ENCODE measurements at regions not wholly inside any gene's neighbourhood (a gene's known extent, or its start where the extent isn't known, plus 50 kb on each side); places are given as distances from the start of the nearest gene placed in this dataset.

DNA sequence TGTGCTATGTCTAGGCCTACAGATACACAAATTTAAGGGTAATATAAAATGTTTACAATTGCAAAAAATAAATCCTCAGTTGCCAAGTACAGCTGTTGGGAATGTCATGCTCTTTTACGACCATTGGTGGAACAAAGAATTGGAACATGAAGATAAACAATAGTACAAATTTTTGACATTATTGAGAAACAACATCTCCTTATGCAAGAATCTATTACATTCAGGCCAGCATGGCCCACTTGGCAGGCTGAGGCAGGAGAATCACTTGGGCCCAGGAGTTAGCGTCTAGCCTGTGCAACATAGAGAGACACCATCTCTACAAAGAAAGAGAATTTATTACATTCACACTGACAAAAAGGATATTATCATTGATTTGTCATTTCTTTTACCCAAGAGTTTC, 135.9 kb upstream of the NTF3 start:
- Mint-ChIP-seq H3K4me3 (no peak overlapping the region), H3K27ac (no peak overlapping the region), H3K4me1 (no peaks in the 10 kb centered on the region), H3K36me3 (ENCODE audit: low read depth) (no peaks in the 10 kb centered on the region), H3K9me3 (peaks cover 2% of the 10 kb centered on the region), H3K27me3 (peaks cover 7% of the 10 kb centered on the region)
- no peak for ATAC-seq (replicated peaks)

DNA sequence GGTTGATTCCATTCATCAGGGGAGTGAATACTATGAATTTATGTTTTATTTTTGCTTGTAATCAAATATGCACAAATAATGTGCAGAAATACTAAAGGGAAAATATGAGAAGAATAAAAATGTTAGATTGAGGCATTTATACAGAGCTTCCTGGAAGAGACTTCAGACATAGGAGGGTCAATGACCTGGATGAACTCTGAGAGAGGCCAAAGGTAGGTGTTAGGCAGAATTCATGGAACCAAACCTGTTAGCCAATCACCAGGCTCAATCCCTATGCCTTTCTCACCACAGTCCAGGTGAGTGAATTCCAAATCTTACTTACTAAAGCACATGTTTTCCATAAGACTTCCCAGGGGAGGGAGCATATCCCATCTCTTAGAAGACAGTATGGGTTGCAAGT, 130.4 kb upstream of the NTF3 start:
- no peaks in the 10 kb centered on the region for H3K4me1 Mint-ChIP-seq
- H3K4me3 Mint-ChIP-seq: no peak overlapping the region
- no peak overlapping the region for H3K27ac Mint-ChIP-seq
- H3K9me3 Mint-ChIP-seq: no peaks in the 10 kb centered on the region
- no peak for ATAC-seq (replicated peaks)
- no peaks in the 10 kb centered on the region for H3K36me3 Mint-ChIP-seq (ENCODE audit: low read depth)
- H3K27me3 Mint-ChIP-seq: peaks cover 6% of the 10 kb centered on the region

DNA sequence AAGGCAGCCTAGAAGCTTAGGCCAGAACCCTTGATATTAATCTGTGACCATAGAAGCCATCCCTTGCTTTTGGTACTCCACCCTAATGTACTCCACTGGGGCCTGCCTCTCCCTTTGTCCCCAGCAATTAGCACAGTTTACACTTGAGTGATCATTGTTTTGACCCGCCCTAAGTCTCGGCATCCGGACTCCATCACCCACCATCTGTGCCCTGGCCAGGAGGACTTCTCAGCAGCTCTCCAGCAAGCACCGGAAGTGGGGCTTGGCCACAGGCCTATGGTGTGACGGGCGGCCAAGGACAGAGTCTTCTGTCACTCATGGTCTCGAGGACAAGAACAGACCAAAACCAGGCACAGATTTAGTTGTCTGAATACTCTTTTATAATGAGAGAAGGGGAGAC, 126.5 kb upstream of the NTF3 start:
- no peaks in the 10 kb centered on the region for H3K4me1 Mint-ChIP-seq
- no peaks in the 10 kb centered on the region for H3K9me3 Mint-ChIP-seq
- H3K27me3 Mint-ChIP-seq: peaks cover 4% of the 10 kb centered on the region
- H3K36me3 Mint-ChIP-seq (ENCODE audit: low read depth): no peaks in the 10 kb centered on the region
- no peak overlapping the region for H3K4me3 Mint-ChIP-seq
- ATAC-seq (replicated peaks): no peak
- H3K27ac Mint-ChIP-seq: no peak overlapping the region

DNA sequence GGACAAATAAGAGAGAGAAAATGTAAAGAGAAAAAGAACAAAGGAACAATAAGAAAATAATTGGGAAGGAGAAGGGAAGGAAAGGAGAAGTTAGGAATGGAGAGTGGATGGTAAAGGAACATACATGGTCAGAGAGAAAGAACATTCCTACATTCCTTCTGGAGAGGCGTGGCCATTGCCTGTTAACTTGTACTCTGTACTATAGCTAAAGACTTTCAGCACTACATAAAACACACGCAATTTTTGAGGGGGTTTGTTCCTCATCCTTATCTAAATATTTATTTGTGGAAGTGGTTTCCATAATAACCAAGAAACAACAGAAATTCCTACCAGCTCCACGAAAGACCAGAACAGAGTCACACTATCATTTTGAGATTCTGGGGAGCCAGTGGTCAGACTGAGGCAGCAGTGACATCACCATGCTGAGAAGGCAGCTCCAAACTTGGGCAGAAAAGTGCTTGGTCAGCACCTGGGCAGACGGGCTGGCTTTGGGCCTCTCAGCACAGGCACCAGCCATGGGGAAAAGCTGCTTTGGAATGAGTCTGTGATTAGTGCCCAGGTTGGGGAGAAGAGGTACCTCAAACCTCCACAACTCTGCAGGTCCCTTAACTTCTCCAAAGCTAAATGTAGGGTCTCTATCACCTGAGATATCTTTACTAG, 125.9 kb upstream of the NTF3 start:
- Mint-ChIP-seq H3K36me3 (ENCODE audit: low read depth) (no peaks in the 10 kb centered on the region), H3K27ac (no peak overlapping the region), H3K27me3 (peaks cover 4% of the 10 kb centered on the region), H3K9me3 (no peaks in the 10 kb centered on the region), H3K4me1 (no peaks in the 10 kb centered on the region), H3K4me3 (no peak overlapping the region)
- no peak for ATAC-seq (replicated peaks)

DNA sequence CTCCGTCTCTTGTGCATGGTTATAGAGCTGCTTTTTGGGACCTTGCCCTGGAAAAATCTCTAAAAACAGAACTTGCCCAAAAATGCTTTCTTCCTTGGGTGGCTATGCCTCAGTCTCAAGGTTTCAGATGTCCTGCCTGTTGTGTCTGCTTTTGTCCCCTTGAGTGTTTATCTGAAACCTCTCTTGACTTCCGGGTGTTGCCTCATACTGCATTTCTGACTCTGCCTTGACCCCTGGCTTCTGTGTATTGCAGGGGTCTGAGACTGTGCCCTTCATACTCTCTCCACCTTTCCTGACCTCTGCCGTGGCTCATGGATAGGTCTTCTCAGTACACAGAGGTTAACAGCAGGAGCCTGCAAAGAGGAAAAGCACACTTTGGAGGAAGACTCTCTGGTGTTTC, 124.8 kb upstream of the NTF3 start:
- H3K27me3 Mint-ChIP-seq: peaks cover 2% of the 10 kb centered on the region
- no peaks in the 10 kb centered on the region for H3K4me1 Mint-ChIP-seq
- H3K36me3 Mint-ChIP-seq (ENCODE audit: low read depth): no peaks in the 10 kb centered on the region
- H3K4me3 Mint-ChIP-seq: no peak overlapping the region
- no peak overlapping the region for H3K27ac Mint-ChIP-seq
- H3K9me3 Mint-ChIP-seq: no peaks in the 10 kb centered on the region
- no peak for ATAC-seq (replicated peaks)

DNA sequence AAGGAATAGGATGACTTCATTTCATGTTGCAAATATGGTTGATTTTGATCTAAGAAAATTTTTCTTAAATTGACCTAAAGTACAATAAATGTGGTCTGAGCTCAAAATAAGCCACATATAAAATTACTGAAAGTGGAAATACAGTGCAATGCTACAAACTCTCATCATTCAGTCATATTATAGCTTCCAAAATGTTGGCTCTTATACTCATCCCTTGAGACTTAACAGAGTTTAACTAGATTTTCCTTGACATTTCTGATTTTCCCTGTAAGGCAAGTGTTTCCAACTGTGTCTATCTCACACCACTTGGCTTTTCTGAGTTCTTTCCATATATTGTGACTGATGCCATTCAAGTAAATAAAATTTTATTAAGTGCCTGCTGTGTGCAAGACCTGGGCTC, 123.7 kb upstream of the NTF3 start:
- no peak for ATAC-seq (replicated peaks)
- H3K9me3 Mint-ChIP-seq: no peaks in the 10 kb centered on the region

DNA sequence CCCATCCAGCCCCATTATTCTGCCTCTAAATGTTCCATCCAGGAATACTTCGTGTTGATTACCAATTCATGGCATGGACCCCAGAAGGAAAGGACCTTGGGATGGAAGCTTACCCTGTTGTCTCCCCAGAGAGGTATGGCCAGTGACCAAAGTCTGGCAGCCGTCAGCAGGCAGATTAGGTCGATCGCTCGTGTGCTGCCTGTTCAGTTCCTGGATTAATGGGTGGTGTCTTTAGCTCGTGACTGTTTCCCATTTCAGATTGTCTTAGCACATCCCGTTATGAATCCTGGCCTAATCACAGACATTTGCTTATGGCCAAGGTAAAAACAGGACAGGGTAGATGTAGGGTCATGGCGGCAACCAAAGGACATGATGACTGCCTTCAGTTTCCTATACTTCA, 122.9 kb upstream of the NTF3 start:
- ATAC-seq (replicated peaks): no peak
- Mint-ChIP-seq H3K36me3 (ENCODE audit: low read depth) (no peaks in the 10 kb centered on the region), H3K4me1 (no peaks in the 10 kb centered on the region), H3K9me3 (no peaks in the 10 kb centered on the region), H3K27me3 (no peaks in the 10 kb centered on the region), H3K27ac (no peak overlapping the region), H3K4me3 (no peak overlapping the region)

More for the DNA sequence above, 123.7 kb upstream of the NTF3 start:
- no peaks in the 10 kb centered on the region for H3K27me3 Mint-ChIP-seq
- no peak overlapping the region for H3K4me3 Mint-ChIP-seq
- no peak overlapping the region for H3K27ac Mint-ChIP-seq
- H3K36me3 Mint-ChIP-seq (ENCODE audit: low read depth): no peaks in the 10 kb centered on the region
- no peaks in the 10 kb centered on the region for H3K4me1 Mint-ChIP-seq

DNA sequence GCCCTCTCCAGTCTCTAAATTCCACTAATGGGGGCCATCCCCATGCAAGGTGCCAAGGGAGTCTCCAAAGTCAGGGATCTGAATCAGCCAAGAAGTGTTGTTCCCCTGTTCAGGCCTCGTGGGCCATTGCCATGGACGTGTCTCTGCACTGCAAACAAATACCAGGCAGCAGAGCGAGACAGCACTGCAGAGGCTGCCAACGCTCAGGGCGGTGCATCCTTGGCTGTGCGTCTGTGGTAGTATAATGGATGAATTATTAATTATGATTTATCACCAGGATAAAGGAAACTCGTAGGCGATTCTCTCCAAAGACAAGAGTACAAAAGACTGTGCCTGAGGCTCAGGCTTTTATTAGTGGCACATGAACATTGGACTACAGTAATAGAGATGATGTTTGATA, 122.3 kb upstream of the NTF3 start:
- no peak overlapping the region for H3K4me3 Mint-ChIP-seq
- H3K36me3 Mint-ChIP-seq (ENCODE audit: low read depth): no peaks in the 10 kb centered on the region
- no peaks in the 10 kb centered on the region for H3K4me1 Mint-ChIP-seq
- H3K27me3 Mint-ChIP-seq: no peaks in the 10 kb centered on the region
- no peak for ATAC-seq (replicated peaks)
- H3K27ac Mint-ChIP-seq: no peak overlapping the region
- no peaks in the 10 kb centered on the region for H3K9me3 Mint-ChIP-seq

DNA sequence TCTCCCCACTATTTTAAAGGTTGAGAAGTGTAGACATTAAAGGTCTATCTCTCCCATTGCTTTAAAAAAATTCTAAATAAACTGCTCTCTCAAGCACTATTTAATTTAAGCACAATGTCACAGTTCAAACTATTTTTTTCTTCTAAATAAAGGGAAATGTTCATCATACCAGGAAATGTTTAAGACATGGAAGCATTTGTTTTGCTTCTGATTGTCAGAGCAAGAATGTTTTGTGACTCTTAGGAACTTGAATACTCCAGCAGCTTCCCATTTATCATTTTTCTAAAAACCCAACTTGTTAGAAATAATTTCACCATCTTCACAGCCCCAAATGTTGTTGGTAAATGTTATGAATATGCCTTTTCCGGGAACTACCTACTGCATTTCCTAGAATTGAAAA, 121.8 kb upstream of the NTF3 start:
- H3K9me3 Mint-ChIP-seq: peaks cover 3% of the 10 kb centered on the region
- no peaks in the 10 kb centered on the region for H3K36me3 Mint-ChIP-seq (ENCODE audit: low read depth)
- H3K4me1 Mint-ChIP-seq: no peaks in the 10 kb centered on the region
- ATAC-seq (replicated peaks): no peak
- no peak overlapping the region for H3K27ac Mint-ChIP-seq
- no peak overlapping the region for H3K4me3 Mint-ChIP-seq
- no peaks in the 10 kb centered on the region for H3K27me3 Mint-ChIP-seq

DNA sequence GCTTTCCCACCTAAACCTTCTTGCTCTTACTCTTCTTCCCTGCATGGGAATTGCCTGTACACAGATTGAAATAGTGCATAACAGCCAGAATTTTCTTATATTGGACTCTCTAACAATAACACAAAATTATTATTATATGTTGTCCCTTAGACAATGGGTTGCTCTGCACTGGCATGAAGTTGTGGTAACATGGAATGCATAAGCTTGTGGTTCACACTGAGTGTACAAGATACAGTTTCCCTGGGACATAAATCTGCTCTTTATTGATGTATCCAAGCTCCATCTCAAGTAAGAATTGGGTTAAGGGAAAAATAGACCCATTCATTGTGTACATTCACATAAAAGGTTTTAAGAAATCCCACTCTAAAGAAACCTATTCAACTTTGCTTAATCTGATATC, 114.4 kb upstream of the NTF3 start:
- Mint-ChIP-seq H3K27me3 (peaks cover 8% of the 10 kb centered on the region), H3K4me3 (no peak overlapping the region), H3K36me3 (ENCODE audit: low read depth) (no peaks in the 10 kb centered on the region), H3K27ac (no peak overlapping the region), H3K4me1 (no peaks in the 10 kb centered on the region), H3K9me3 (peaks cover 4% of the 10 kb centered on the region)
- ATAC-seq (replicated peaks): no peak

DNA sequence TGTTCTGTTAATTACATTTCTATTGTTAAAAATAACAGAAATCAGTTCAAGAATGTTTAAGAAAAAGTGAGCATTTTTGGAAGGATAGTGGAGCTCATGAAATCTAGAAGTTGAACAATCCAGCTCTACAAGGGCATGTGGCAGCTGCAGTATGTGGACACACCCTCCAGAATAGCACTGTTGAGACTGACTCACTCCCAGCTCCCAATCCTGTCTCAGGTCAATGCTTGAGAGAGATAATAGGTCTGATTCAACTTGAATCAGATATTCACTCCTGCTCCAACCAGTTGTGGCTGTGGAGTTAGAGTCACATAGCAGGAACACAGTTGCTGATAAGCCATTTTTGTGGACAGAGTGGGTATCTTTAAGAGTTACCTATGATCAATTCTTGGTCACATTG, 113.0 kb upstream of the NTF3 start:
- no peaks in the 10 kb centered on the region for H3K4me1 Mint-ChIP-seq
- H3K27ac Mint-ChIP-seq: no peak overlapping the region
- peaks cover 8% of the 10 kb centered on the region for H3K27me3 Mint-ChIP-seq
- peaks cover 4% of the 10 kb centered on the region for H3K9me3 Mint-ChIP-seq
- H3K4me3 Mint-ChIP-seq: no peak overlapping the region
- no peaks in the 10 kb centered on the region for H3K36me3 Mint-ChIP-seq (ENCODE audit: low read depth)
- no peak for ATAC-seq (replicated peaks)

DNA sequence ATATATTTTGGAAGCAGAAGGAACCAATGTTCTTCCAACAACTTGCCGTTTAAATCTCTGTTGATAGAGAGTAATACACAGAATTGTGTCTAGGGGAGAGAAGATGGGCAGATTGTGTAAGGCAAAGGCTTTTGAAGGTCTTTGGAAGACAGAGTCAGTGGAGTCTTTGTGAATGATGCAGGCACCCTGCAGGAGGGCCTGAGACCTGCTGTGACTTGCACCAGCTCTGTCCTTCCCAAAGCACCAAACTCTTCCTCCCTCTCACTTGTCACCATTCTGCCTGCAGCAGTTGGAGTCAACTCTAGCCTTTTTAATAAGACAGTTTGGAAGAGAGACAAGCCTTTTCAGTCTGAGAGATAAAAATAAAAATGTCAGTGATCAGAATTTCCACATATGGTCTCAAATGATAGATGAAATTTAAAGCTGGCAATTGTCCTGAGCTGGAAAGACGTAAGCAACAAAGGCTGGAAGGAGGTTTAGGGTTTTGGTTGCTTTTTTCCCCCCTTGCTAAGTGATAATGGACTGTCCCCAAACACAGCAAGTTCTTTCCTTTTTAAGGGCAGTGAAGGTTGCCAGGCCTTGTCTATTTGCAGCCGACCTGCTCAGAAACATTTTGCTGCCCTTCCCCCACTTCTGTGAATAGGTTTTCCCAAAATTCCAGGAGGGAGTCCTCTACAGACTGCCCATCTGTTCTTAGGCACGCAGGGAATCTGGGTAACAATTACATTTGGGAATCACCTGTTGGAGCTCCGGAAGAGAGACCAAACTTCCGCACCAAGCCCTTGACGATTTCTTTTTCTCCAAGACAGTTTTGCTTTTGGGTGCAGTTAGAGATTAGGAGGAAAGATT, 103.0 kb upstream of the NTF3 start:
- H3K4me3 Mint-ChIP-seq: no peak overlapping the region
- ATAC-seq (replicated peaks): no peak
- peaks cover 5% of the 10 kb centered on the region for H3K27me3 Mint-ChIP-seq
- H3K9me3 Mint-ChIP-seq: peaks cover 8% of the 10 kb centered on the region
- no peaks in the 10 kb centered on the region for H3K4me1 Mint-ChIP-seq
- no peak overlapping the region for H3K27ac Mint-ChIP-seq
- no peaks in the 10 kb centered on the region for H3K36me3 Mint-ChIP-seq (ENCODE audit: low read depth)

DNA sequence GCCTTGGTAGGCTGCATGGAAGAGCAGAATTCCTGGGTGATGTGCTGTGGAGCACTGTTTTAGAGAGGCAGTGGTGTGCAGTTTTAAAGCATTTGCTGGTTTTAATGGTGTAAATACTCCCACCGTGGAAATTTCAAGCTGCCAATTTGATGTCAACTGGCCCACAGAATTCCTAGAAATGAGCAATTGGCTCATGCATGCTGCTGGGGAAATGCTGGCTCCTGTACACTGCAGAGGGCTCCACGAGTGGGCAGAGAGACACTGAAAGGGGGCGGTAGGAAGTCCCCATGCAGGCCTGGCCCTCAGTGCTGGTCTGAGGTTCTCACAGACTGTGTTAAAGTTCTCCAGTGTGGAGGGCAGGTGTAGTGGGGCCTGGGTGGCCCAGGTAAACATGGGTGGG, 99.4 kb upstream of the NTF3 start:
- Mint-ChIP-seq H3K4me1 (no peaks in the 10 kb centered on the region), H3K4me3 (no peak overlapping the region), H3K27ac (no peak overlapping the region), H3K36me3 (ENCODE audit: low read depth) (no peaks in the 10 kb centered on the region), H3K27me3 (no peaks in the 10 kb centered on the region), H3K9me3 (no peaks in the 10 kb centered on the region)
- ATAC-seq (replicated peaks): no peak

DNA sequence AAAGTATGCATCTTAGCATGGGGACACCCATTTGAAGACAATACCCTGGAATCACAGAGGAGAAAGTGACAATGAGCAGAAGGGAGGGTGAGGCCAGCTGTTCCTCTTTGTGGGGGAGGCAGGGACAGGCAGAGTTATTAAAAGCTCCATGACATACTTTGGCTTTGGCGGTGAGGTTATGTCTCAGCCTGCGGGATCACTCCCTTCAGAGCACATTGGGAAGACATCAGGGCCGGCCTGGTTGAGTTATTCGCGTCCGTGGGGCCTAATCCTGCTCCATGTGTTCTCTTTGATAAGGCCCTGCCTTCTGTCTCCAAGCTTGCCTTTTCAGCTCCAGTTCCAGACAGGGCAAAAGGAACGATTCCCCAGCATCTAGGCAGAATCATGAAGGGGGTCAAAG, 98.8 kb upstream of the NTF3 start:
- ATAC-seq (replicated peaks): no peak
- no peaks in the 10 kb centered on the region for H3K4me1 Mint-ChIP-seq
- H3K36me3 Mint-ChIP-seq (ENCODE audit: low read depth): no peaks in the 10 kb centered on the region
- no peaks in the 10 kb centered on the region for H3K9me3 Mint-ChIP-seq
- no peak overlapping the region for H3K27ac Mint-ChIP-seq
- H3K4me3 Mint-ChIP-seq: no peak overlapping the region
- H3K27me3 Mint-ChIP-seq: no peaks in the 10 kb centered on the region

DNA sequence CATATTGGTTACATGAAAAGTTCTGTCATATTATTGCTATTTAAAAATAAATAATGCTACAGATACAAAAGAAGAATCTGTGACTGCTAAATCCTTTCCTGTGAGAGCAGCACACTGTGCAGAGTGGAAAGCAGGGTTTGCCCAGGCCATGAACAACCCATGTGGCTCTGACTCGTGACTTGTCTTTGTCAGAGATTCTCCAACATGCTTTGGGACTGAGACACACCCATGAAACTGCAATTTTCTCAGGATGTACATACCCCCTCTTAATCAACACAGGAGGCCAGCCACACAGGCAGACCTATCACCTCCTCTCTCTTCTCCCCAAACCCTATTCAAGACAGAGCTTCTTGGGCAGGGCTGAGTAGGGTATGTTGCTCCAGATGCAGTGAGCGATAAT, 96.8 kb upstream of the NTF3 start:
- Mint-ChIP-seq H3K27ac (no peak overlapping the region), H3K27me3 (no peaks in the 10 kb centered on the region), H3K9me3 (no peaks in the 10 kb centered on the region), H3K36me3 (ENCODE audit: low read depth) (no peaks in the 10 kb centered on the region), H3K4me3 (no peak overlapping the region), H3K4me1 (no peaks in the 10 kb centered on the region)
- ATAC-seq (replicated peaks): no peak

All from activated T-helper 17 cell treated with anti-CD3 and anti-CD28 coated beads, Interleukin-2, amount 50 U/mL, for 72 hours (primary cell).